HepG2 (cell line): ENCODE measurements at regions not wholly inside any gene's neighbourhood (a gene's known extent, or its start where the extent isn't known, plus 50 kb on each side); places are given as distances from the start of the nearest gene placed in this dataset.

Experiments used
- ATAC-seq: fragments of 200-7000 bp; cut with Tn5 transposase; 3 replicates; pipeline ENCODE4 v1.9.1; 2020; ENCODE audit warnings: mild to moderate bottlenecking, moderate library complexity
- BruUV-seq: library from RNA; stranded (reverse); fragments of 400-500 nt; replicated peaks from 2 replicates; lab custom pipeline; 2021; lab: Mats Ljungman, UMichigan
- CTCF ChIA-PET: fragments of 300-600 bp; formaldehyde crosslinking; extraction: SDS; loops from one replicate; lab custom pipeline; 2021; ENCODE audit warnings: low total read pairs, inconsistent platforms, low intra/inter-chr PET ratio; lab: Yijun Ruan, JAX
- POLR2A ChIA-PET: fragments of 350-600 bp; sonication (Branson Sonifier 250); formaldehyde crosslinking; loops from one replicate; lab custom pipeline; 2020; ENCODE audit warnings: antibody characterized with exemption, inconsistent platforms; lab: Yijun Ruan, JAX
- DNase-seq: peaks from one replicate; pipeline ENCODE4 v3.0.0-alpha.2; 2015; ENCODE audit warnings: low spot score
- FAIRE-seq: peaks from 3 replicates; lab custom pipeline; 2011; peaks lifted over from hg19 to GRCh38; lab: Jason Lieb, UNC
- H2AFZ ChIP-seq: one replicate; pipeline ENCODE4 v1.6.1; 2011; ENCODE audit warnings: low read length, inconsistent platforms
- H3K27ac ChIP-seq: fragments of 300-600 bp; 3 replicates; pipeline ENCODE4 v1.8.0; 2011; ENCODE audit warnings: mixed run types, mild to moderate bottlenecking, mixed read lengths, low read length, inconsistent platforms; ENCODE audit not compliant: insufficient read depth; ENCODE audit errors: extremely low read length
- H3K27me3 ChIP-seq, 2 experiments: fragments of 200-600 bp in 1 of 2; 2 replicates in 1 of 2; 3 replicates in 1 of 2; pipeline versions ENCODE4 v1.6.0 to v1.8.0; 2011; ENCODE audit warnings: low read length in 2 of 2, mild to moderate bottlenecking in 2 of 2, moderate library complexity in 2 of 2, inconsistent platforms in 1 of 2; ENCODE audit not compliant: insufficient read depth in 2 of 2, control insufficient read depth in 1 of 2
- H3K36me3 ChIP-seq, 2 experiments: fragments of 200-600 bp in 1 of 2; replicated peaks in 1 of 2; 2 replicates in 1 of 2; 3 replicates in 1 of 2; pipeline versions ENCODE4 v1.5.1 to v1.8.0; 2011; ENCODE audit warnings: low read length in 2 of 2, inconsistent platforms in 1 of 2; ENCODE audit not compliant: insufficient read depth in 2 of 2, control insufficient read depth in 1 of 2
- H3K4me1 ChIP-seq: 2 replicates; pipeline ENCODE4 v1.5.1; 2012; ENCODE audit warnings: low read length, inconsistent platforms; ENCODE audit not compliant: insufficient read depth
- H3K4me2 ChIP-seq: 2 replicates; pipeline ENCODE4 v1.6.0; 2011; ENCODE audit warnings: low read depth, low read length, inconsistent platforms
- H3K4me3 ChIP-seq, 3 experiments: fragments of 200-600 bp in 1 of 3; sonication (generic), shearing (Covaris generic) in 1 of 3; replicated peaks in 1 of 3; 2 replicates each; pipeline ENCODE4 v1.5.1; 2011 to 2016; ENCODE audit warnings: low read length in 3 of 3, inconsistent platforms in 2 of 3, low read depth in 2 of 3, mild to moderate bottlenecking in 2 of 3, control low read depth in 1 of 3, mixed read lengths in 1 of 3; ENCODE audit not compliant: insufficient read depth in 1 of 3
- H3K79me2 ChIP-seq: one replicate; pipeline ENCODE4 v1.6.1; 2011; ENCODE audit warnings: low read length, inconsistent platforms; ENCODE audit not compliant: insufficient read depth
- H3K9ac ChIP-seq: 2 replicates; pipeline ENCODE4 v1.6.0; 2011; ENCODE audit warnings: mild to moderate bottlenecking, low read depth, low read length, inconsistent platforms; ENCODE audit not compliant: insufficient read depth
- H3K9me3 ChIP-seq: 2 replicates; pipeline ENCODE4 v1.5.1; 2012; ENCODE audit warnings: mild to moderate bottlenecking, low read length
- H4K20me1 ChIP-seq: 2 replicates; pipeline ENCODE4 v1.6.0; 2011; ENCODE audit warnings: inconsistent platforms, mild to moderate bottlenecking, low read length, moderate library complexity; ENCODE audit not compliant: insufficient read depth
- FOXM1 ChIP-seq: sonication (generic); formaldehyde crosslinking; IDR thresholded peaks from 2 replicates; pipeline ENCODE4 v1.5.0; 2020; ENCODE audit warnings: missing genetic modification reagents
- ZBTB3 ChIP-seq: sonication (generic); formaldehyde crosslinking; IDR thresholded peaks from 2 replicates; pipeline ENCODE4 v1.4.0; 2020; ENCODE audit warnings: low read depth, mild to moderate bottlenecking, moderate library complexity, missing genetic modification reagents, borderline replicate concordance
- WGBS: methylation state at CpG from one replicate; pipeline ENCODE4 v1.1.6; 2017; ENCODE audit warnings: low lambda C conversion rate; 5-methylcytosine and 5-hydroxymethylcytosine counted together
- in situ Hi-C: cut with HindIII; loops from 2 replicates; pipeline ENCODE4 v1.10.0; 2017; ENCODE audit warnings: low pct_unique_long_range_greater_than_20kb; ENCODE audit not compliant: extremely low pct_ligation_motif_present
- intact Hi-C: fragments of 100-400 bp; cut with micrococcal nuclease; formaldehyde crosslinking; loops from one replicate; pipeline ENCODE4 v1.10.0; 2022; ENCODE audit not compliant: unreplicated experiment
- TF ChIP-seq, protein P1 (sequence below): sonication (generic); formaldehyde crosslinking; IDR thresholded peaks from 2 replicates; pipeline ENCODE4 v1.4.0; 2020; ENCODE audit warnings: mild to moderate bottlenecking, missing genetic modification reagents

DNA sequence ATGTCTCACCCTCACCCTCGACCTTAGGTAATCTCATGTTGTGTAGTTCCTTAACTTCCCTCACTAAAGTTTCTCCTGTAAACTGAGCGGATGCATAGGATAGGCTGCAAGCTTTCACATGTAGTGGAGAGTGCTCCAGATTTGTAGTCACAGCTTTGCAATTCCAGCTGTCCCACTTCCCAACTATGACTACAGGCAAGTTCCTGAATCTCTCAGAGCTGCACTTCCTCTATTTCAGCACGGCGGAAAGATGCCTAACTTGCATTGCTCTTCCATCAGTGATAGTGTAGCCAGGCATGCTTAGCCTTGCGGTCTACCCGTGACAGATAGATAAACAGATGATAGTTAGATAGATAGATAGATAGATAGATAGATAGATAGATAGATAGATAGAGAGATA lies 183.1 kb upstream of the CCDC68 start:
- WGBS: 36% methylated on average over 6 of the region's 6 CpGs
- H3K9ac ChIP-seq: no peak overlapping the region
- CTCF ChIA-PET: no interaction called here
- no TSS peak for BruUV-seq
- H3K4me1 ChIP-seq: no peaks in the 10 kb centered on the region
- H3K27me3 ChIP-seq: peaks cover 0 to 4% of the 10 kb centered on the region in 2 experiments; a peak in 1 of 5 replicates
- TF ChIP-seq, protein P1, sequence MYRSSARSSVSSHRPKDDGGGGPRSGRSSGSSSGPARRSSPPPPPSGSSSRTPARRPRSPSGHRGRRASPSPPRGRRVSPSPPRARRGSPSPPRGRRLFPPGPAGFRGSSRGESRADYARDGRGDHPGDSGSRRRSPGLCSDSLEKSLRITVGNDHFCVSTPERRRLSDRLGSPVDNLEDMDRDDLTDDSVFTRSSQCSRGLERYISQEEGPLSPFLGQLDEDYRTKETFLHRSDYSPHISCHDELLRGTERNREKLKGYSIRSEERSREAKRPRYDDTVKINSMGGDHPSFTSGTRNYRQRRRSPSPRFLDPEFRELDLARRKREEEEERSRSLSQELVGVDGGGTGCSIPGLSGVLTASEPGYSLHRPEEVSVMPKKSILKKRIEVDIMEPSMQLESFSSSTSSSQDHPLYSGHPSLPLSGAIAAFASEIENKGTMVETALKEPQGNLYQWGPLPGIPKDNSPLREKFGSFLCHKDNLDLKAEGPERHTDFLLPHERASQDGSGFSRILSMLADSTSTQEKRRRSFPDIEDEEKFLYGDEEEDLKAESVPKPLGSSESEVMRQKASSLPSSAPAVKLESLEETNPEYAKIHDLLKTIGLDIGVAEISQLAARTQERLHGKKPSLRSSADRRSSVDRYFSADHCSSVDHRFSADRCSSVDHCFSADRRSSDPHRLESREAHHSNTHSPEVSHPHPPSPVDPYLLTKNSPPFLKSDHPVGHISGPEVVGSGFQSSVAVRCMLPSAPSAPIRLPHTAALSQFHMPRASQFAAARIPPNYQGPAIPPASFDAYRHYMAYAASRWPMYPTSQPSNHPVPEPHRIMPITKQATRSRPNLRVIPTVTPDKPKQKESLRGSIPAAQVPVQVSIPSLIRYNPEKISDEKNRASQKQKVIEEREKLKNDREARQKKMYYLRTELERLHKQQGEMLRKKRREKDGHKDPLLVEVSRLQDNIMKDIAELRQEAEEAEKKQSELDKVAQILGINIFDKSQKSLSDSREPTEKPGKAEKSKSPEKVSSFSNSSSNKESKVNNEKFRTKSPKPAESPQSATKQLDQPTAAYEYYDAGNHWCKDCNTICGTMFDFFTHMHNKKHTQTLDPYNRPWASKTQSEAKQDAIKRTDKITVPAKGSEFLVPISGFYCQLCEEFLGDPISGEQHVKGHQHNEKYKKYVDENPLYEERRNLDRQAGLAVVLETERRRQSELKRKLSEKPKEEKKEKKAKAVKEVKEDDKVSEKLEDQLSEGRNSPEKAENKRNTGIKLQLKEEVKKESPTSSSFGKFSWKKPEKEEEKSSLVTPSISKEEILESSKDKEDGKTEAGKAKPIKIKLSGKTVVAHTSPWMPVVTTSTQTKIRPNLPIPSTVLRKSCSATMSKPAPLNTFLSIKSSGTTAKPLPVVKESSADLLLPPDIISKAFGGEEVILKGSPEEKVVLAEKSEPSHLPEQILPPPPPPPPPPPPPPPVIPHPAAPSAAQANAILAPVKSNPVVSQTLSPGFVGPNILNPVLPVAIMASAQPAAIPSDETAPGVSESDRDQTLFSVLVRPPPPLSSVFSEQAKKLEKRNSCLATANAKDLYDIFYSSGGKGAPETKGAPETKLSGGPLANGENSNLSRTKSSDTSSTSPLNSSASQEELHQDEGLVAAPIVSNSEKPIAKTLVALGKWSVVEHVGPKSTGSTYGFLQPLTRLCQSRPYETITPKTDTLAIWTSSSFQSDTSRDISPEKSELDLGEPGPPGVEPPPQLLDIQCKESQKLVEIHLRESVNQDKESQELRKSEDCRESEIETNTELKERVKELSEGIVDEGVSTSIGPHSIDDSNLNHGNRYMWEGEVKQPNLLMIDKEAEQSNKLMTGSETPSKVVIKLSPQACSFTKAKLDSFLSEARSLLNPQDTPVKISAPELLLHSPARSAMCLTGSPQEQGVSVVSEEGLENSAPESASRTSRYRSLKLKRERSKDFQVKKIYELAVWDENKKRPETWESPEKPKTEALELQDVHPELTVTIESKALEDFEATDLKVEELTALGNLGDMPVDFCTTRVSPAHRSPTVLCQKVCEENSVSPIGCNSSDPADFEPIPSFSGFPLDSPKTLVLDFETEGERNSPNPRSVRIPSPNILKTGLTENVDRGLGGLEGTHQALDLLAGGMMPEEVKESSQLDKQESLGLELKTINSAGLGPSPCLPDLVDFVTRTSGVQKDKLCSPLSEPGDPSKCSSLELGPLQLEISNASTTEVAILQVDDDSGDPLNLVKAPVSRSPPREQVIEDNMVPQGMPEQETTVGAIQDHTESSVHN: no peak
- TF ChIP-seq FOXM1 (CRISPR knock-in tag) (no peak), ZBTB3 (CRISPR knock-in tag) (no peak)
- H3K4me2 ChIP-seq: no peak overlapping the region
- no peaks in the 10 kb centered on the region for H4K20me1 ChIP-seq
- no peak for FAIRE-seq
- no peaks in the 10 kb centered on the region for H3K79me2 ChIP-seq
- DNase-seq: no peak
- in situ Hi-C loops (no loop called here), intact Hi-C loops (no loop called here)
- H3K27ac ChIP-seq: no peak overlapping the region
- H3K9me3 ChIP-seq: peaks cover 5% of the 10 kb centered on the region; the same call in 1 of the 2 replicates
- H2AFZ ChIP-seq: no peak overlapping the region
- H3K36me3 ChIP-seq: no peaks in the 10 kb centered on the region
- H3K4me3 ChIP-seq: no peak overlapping the region
- POLR2A ChIA-PET: no interaction called here
- ATAC-seq: no peak
